K562 (cell line): ENCODE measurements at regions not wholly inside any gene's neighbourhood (a gene's known extent, or its start where the extent isn't known, plus 50 kb on each side); places are given as distances from the start of the nearest gene placed in this dataset.
"Not testable (repeated sequence)": the region's sequence is repeated elsewhere in the genome, so short reads cannot be mapped to it uniquely, and the experiment has no call there.

Experiments used
- ATAC-seq: fragments of 200-7000 bp; cut with Tn5 transposase; 3 replicates; pipeline ENCODE4 v1.9.1; 2020; ENCODE audit warnings: moderate library complexity
- BruUV-seq: library from RNA; stranded (reverse); fragments of 400-500 nt; replicated peaks from 2 replicates; lab custom pipeline; 2021; lab: Mats Ljungman, UMichigan
- CTCF ChIA-PET: fragments of 300-600 bp; formaldehyde crosslinking; extraction: SDS; loops from one replicate; lab custom pipeline; 2021; ENCODE audit warnings: low intra/inter-chr PET ratio; lab: Yijun Ruan, JAX
- POLR2A ChIA-PET: fragments of 300-600, 350-650 bp; sonication (Branson Sonifier 250); formaldehyde crosslinking; extraction: SDS; loops from one replicate; lab custom pipeline; 2021; ENCODE audit warnings: antibody characterized with exemption, inconsistent platforms; lab: Yijun Ruan, JAX
- DNase-seq, 4 experiments: peaks; one replicate each; pipeline versions ENCODE4 v3.0.0 to v3.0.0-alpha.2; 2011 to 2018; ENCODE audit warnings: low spot score in 3 of 4, mixed read lengths in 3 of 4; ENCODE audit errors: extremely low read depth in 1 of 4
- FAIRE-seq: peaks from 2 replicates; lab custom pipeline; 2011; peaks lifted over from hg19 to GRCh38; lab: Jason Lieb, UNC
- H2AFZ ChIP-seq: 2 replicates; pipeline ENCODE4 v1.6.0; 2011; ENCODE audit warnings: low read depth, low read length, control low read depth, inconsistent platforms
- H3K27ac ChIP-seq: fragments of 200-600 bp; 3 replicates; pipeline ENCODE4 v1.8.0; 2011; ENCODE audit warnings: low read depth, mild to moderate bottlenecking, control low read depth, inconsistent platforms, low read length, moderate library complexity, mixed read lengths; ENCODE audit errors: extremely low read depth
- H3K27me3 ChIP-seq, 2 experiments: fragments of 300-600 bp in 1 of 2; 2 replicates in 1 of 2; 3 replicates in 1 of 2; pipeline versions ENCODE4 v1.6.0 to v1.8.0; 2011; ENCODE audit warnings: inconsistent platforms in 2 of 2, low read length in 2 of 2, mild to moderate bottlenecking in 1 of 2, mixed read lengths in 1 of 2, moderate library complexity in 1 of 2; ENCODE audit not compliant: control insufficient read depth in 2 of 2, insufficient read depth in 2 of 2
- H3K36me3 ChIP-seq: fragments of 300-600 bp; 3 replicates; pipeline ENCODE4 v1.8.0; 2011; ENCODE audit warnings: mild to moderate bottlenecking, low read length, inconsistent platforms; ENCODE audit not compliant: control insufficient read depth, insufficient read depth
- H3K4me1 ChIP-seq, 2 experiments: fragments of 200-600 bp in 1 of 2; replicated peaks in 1 of 2; 2 replicates in 1 of 2; 3 replicates in 1 of 2; pipeline versions ENCODE4 v1.5.1 to v1.8.0; 2011; ENCODE audit warnings: inconsistent platforms in 2 of 2, low read length in 2 of 2, mild to moderate bottlenecking in 1 of 2, mixed read lengths in 1 of 2, moderate library complexity in 1 of 2; ENCODE audit not compliant: control insufficient read depth in 2 of 2, insufficient read depth in 2 of 2
- H3K4me2 ChIP-seq: 2 replicates; pipeline ENCODE4 v1.6.1; 2011; ENCODE audit warnings: low read length, control low read depth, inconsistent platforms, mixed read lengths; ENCODE audit not compliant: insufficient read depth
- H3K4me3 ChIP-seq: fragments of 200-600 bp; sonication (generic), shearing (Covaris generic); 2 replicates; pipeline ENCODE4 v1.5.1; 2016; ENCODE audit warnings: control low read depth, inconsistent platforms
- H3K79me2 ChIP-seq: fragments of 200-600 bp; 3 replicates; pipeline ENCODE4 v1.8.0; 2011; ENCODE audit warnings: low read length, inconsistent platforms; ENCODE audit not compliant: control insufficient read depth, insufficient read depth
- H3K9ac ChIP-seq, 2 experiments: 2 replicates each; pipeline versions ENCODE4 v1.6.0 to v1.6.1; 2011; ENCODE audit warnings: low read depth in 2 of 2, low read length in 2 of 2, control low read depth in 1 of 2, inconsistent platforms in 1 of 2, mild to moderate bottlenecking in 1 of 2, mixed read lengths in 1 of 2; ENCODE audit not compliant: insufficient read depth in 1 of 2
- H3K9me1 ChIP-seq: one replicate; pipeline ENCODE4 v1.6.0; 2011; ENCODE audit warnings: inconsistent platforms, mild to moderate bottlenecking, low read length, moderate library complexity; ENCODE audit not compliant: control insufficient read depth, insufficient read depth
- H3K9me3 ChIP-seq: replicated peaks from 2 replicates; pipeline ENCODE4 v1.5.1; 2011; ENCODE audit warnings: low read depth, low read length, inconsistent platforms; ENCODE audit not compliant: control insufficient read depth, insufficient read depth
- H4K20me1 ChIP-seq: replicated peaks from 2 replicates; pipeline ENCODE4 v1.6.1; 2011; ENCODE audit warnings: low read length, inconsistent platforms, mixed read lengths; ENCODE audit not compliant: control insufficient read depth, insufficient read depth
- MYNN ChIP-seq, 2 experiments: sonication (generic); formaldehyde crosslinking in 1 of 2; IDR thresholded peaks; 2 replicates each; pipeline versions ENCODE4 v1.5.0 to v1.6.1; 2016 to 2020; ENCODE audit warnings: antibody characterized with exemption in 1 of 2, missing genetic modification reagents in 1 of 2
- SMARCA5 ChIP-seq: fragments of 450-650 bp; IDR thresholded peaks from 2 replicates; pipeline ENCODE4 v1.6.1; 2016
- XRCC5 ChIP-seq: fragments of 200-400 bp; formaldehyde crosslinking; IDR thresholded peaks from 2 replicates; pipeline ENCODE4 v1.6.1; 2017; ENCODE audit warnings: low read depth, mild to moderate bottlenecking, low read length
- WGBS: fragments of 100-300 bp; shearing (Covaris generic); methylation state at CpG from one replicate; pipeline ENCODE4 v1.1.6; 2016; ENCODE audit warnings: low coverage, mixed read lengths; ENCODE audit not compliant: insufficient coverage; ENCODE audit errors: missing lambda C conversion rate; 5-methylcytosine and 5-hydroxymethylcytosine counted together
- in situ Hi-C: fragments of 300-500 bp; cut with MboI; formaldehyde crosslinking; loops from 4 replicates; pipeline ENCODE4 v1.15.0; 2018; ENCODE audit warnings: inconsistent platforms, mixed read lengths
- intact Hi-C: fragments of 100-400 bp; cut with micrococcal nuclease; formaldehyde crosslinking; loops from 2 replicates; pipeline ENCODE4 v1.14.2; 2022
- TF ChIP-seq, protein P1 (sequence below): fragments of 450-650 bp; formaldehyde crosslinking; conservative IDR thresholded peaks from 2 replicates; pipeline ENCODE4 v1.4.0; 2022; ENCODE audit warnings: mild to moderate bottlenecking, missing genetic modification characterization

DNA sequence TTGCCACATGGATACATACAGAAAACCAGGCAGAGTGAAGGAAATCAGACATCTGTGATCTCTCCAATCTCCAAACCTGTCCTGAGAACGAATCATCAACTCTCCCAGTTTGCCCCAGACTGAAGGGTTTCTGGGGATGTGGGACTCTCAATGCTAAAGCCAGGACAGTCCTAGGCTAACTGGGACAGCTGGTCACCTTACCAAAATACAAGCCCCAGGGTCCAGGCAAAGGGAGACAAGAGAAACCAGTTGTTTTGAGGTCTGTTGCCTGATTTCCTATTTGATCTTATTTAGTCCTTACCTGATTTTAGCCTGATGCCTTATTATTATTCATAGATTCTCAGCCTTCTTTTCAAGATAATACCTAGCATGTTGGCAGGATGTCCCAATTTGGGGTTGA is 51.7 kb upstream of the TAC4 start:
- POLR2A ChIA-PET: no interaction called here
- intact Hi-C loops (no loop called here), in situ Hi-C loops (no loop called here)
- CTCF ChIA-PET: interaction anchor here (1.4 to 2.7 kb wide), 2 partner anchors 97 to 99 kb away, joined by 8 to 14 read pairs; no protein-coding TSS in a partner anchor
- no peaks in the 10 kb centered on the region for H3K36me3 ChIP-seq
- H3K4me1 ChIP-seq: peaks cover 0 to 7% of the 10 kb centered on the region in 2 experiments; a peak in 1 of 5 replicates
- no peak overlapping the region for H3K27ac ChIP-seq
- H3K9ac ChIP-seq: no peak overlapping the region
- DNase-seq (no peak), ATAC-seq (no peak), FAIRE-seq (no peak)
- H3K79me2 ChIP-seq: no peaks in the 10 kb centered on the region
- H4K20me1 ChIP-seq: peaks cover 6% of the 10 kb centered on the region; the same call in 1 of the 2 replicates
- H3K9me3 ChIP-seq: no peaks in the 10 kb centered on the region
- no peaks in the 10 kb centered on the region for H3K9me1 ChIP-seq
- 0% methylated on average over 1 of the region's 1 CpG for WGBS
- TF ChIP-seq SMARCA5 (no peak), MYNN (IDR thresholded peaks at IDR 0.05) (peak; percentile 86), MYNN (CRISPR knock-in tag; IDR thresholded peaks at IDR 0.05) (0 out of 2 replicates have a peak, but pooled peaks have one; percentile 21), XRCC5 (no peak)
- TF ChIP-seq, protein P1, sequence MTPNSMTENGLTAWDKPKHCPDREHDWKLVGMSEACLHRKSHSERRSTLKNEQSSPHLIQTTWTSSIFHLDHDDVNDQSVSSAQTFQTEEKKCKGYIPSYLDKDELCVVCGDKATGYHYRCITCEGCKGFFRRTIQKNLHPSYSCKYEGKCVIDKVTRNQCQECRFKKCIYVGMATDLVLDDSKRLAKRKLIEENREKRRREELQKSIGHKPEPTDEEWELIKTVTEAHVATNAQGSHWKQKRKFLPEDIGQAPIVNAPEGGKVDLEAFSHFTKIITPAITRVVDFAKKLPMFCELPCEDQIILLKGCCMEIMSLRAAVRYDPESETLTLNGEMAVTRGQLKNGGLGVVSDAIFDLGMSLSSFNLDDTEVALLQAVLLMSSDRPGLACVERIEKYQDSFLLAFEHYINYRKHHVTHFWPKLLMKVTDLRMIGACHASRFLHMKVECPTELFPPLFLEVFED (CRISPR knock-in tag): no peak
- H2AFZ ChIP-seq: no peak overlapping the region
- BruUV-seq: no TSS peak
- peaks cover 26 to 60% of the 10 kb centered on the region in 2 experiments; a peak in 4 of 5 replicates for H3K27me3 ChIP-seq
- H3K4me3 ChIP-seq: no peak overlapping the region
- no peak overlapping the region for H3K4me2 ChIP-seq

DNA sequence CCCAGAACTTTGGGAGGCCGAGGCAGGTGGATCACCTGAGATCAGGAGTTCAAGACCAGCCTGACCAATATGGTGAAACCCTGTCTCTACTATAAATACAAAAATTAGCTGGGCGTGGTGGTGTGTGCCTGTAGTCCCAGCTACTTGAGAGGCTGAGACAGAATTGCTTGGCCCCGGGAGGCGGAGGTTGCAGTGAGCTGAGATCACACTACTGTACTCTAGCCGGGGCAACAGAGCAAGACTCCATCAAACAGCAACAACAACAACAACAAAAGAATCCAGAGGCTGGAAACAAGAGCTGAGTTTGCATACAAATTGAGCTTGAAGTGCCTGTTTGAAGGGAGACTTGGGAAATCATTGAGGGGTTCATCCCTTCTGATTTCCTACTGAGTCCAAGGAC is 52.9 kb upstream of the TAC4 start:
- H3K4me3 ChIP-seq, H3K9me1 ChIP-seq, ATAC-seq, H3K9ac ChIP-seq, H3K36me3 ChIP-seq, H4K20me1 ChIP-seq, FAIRE-seq, POLR2A ChIA-PET, H3K79me2 ChIP-seq, H3K27ac ChIP-seq, intact Hi-C loops, H3K4me1 ChIP-seq, BruUV-seq, DNase-seq, H3K9me3 ChIP-seq, H3K4me2 ChIP-seq, in situ Hi-C loops, H2AFZ ChIP-seq: not testable (repeated sequence)
- WGBS: 4% methylated on average over 5 of the region's 5 CpGs
- peaks cover 33 to 68% of the 10 kb centered on the region in 2 experiments; a peak in 4 of 5 replicates for H3K27me3 ChIP-seq
- CTCF ChIA-PET: interaction anchor here (2.7 kb wide), 1 partner anchor 96 kb away, joined by 14 read pairs; no protein-coding TSS in a partner anchor
